Esophagus (tissue), 2 donors: ENCODE measurements at regions not wholly inside any gene's neighbourhood (a gene's known extent, or its start where the extent isn't known, plus 50 kb on each side); places are given as distances from the start of the nearest gene placed in this dataset.

ENCODE experiments used
- H3K27ac ChIP-seq, 2 donors: one replicate each; pipeline ENCODE4 v1.5.1; 2013; ENCODE audit warnings: low read depth in 2 of 2, mild to moderate bottlenecking in 2 of 2, inconsistent platforms in 1 of 2, low read length in 1 of 2, moderate library complexity in 1 of 2
- H3K27me3 ChIP-seq, 2 donors: one replicate each; pipeline ENCODE4 v1.6.1; 2013; ENCODE audit warnings: low read length in 2 of 2, control low read depth in 1 of 2, mild to moderate bottlenecking in 1 of 2; ENCODE audit not compliant: insufficient read depth in 2 of 2, control insufficient read depth in 1 of 2
- H3K36me3 ChIP-seq, 2 donors: one replicate each; pipeline ENCODE4 v1.6.1; 2013; ENCODE audit warnings: low read length in 1 of 2; ENCODE audit not compliant: control insufficient read depth in 2 of 2, insufficient read depth in 2 of 2
- H3K4me1 ChIP-seq, 2 donors: one replicate each; pipeline ENCODE4 v1.6.1; 2013; ENCODE audit warnings: low read length in 1 of 2; ENCODE audit not compliant: control insufficient read depth in 2 of 2, insufficient read depth in 2 of 2
- H3K4me3 ChIP-seq, 2 donors: one replicate each; pipeline ENCODE4 v1.5.1; 2013; ENCODE audit warnings: low read length in 2 of 2, mild to moderate bottlenecking in 2 of 2, low read depth in 1 of 2, moderate library complexity in 1 of 2
- H3K9me3 ChIP-seq, 2 donors: one replicate each; pipeline ENCODE4 v1.6.1; 2013; ENCODE audit warnings: mild to moderate bottlenecking in 2 of 2, low read depth in 1 of 2, low read length in 1 of 2, moderate library complexity in 1 of 2; ENCODE audit not compliant: control insufficient read depth in 2 of 2, insufficient read depth in 1 of 2
- WGBS, 2 donors: extraction: QIAGEN DNeasy Blood & Tissue Kit; methylation state at CpG; one replicate each; pipeline ENCODE4 v1.1.7; 2013; 5-methylcytosine and 5-hydroxymethylcytosine counted together
- donor health status: healthy with polysubstance abuse.
- donor health status: Bipolar disorder and iron deficiency.

DNA sequence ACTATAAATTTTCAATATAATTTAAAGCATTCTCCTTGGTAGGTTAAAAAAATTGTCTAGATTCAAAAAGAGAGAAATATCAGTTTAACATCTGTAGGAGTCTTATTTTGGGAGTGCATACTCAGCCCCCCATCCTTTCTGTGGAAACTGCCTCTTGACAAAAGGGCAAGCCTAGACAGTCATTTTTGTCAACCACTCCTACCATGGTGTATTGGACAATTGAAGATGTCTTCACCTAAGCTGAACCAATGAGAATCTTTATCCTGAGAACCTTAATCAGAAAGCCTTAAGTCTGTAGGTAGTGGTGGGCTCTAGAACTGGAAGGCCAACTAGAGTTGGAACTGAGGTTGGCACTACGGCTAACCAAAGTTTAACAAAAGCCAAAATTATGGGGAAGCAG, 65.7 kb upstream of the MED13 start:
- WGBS, 2 donors: 85% methylated on average over 1 of the region's 1 CpG
- Histone ChIP-seq H3K27ac (no peak overlapping the region), H3K27me3 (no peaks in the 10 kb centered on the region), H3K9me3 (no peaks in the 10 kb centered on the region), H3K36me3 (no peaks in the 10 kb centered on the region), H3K4me1 (no peaks in the 10 kb centered on the region), H3K4me3 (no peak overlapping the region)

GRCh38 chr17:62126292-62126691, 61.2 kb upstream of the MED13 start:
- no peak overlapping the region for H3K27ac ChIP-seq
- 46 to 50% methylated on average over 3 of the region's 3 CpGs for WGBS, 2 donors
- H3K27me3 ChIP-seq: peaks cover 0 to 2% of the 10 kb centered on the region in 2 donors
- no peaks in the 10 kb centered on the region for H3K4me1 ChIP-seq
- no peaks in the 10 kb centered on the region for H3K36me3 ChIP-seq
- H3K9me3 ChIP-seq: no peaks in the 10 kb centered on the region
- H3K4me3 ChIP-seq: no peak overlapping the region

DNA sequence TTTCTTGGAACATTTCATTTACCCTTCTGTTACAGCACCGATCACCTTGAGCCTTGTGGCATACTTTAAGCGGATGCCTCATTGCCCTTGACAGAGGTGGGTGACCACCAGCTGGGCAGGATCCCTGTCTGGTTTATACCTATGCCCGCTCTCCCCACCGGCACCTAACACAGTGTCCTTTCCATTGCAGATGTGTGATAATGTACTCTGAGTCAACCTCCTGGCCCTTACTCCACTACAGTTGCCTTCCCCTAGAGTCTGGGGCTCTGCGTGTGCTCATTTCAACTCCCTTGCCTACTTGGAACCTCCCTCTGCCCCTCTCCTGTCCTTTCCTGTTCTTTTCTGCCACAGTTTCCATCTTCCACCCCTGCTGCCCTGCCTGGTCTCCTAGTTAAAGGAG, 60.2 kb upstream of the MED13 start:
- H3K9me3 ChIP-seq: no peaks in the 10 kb centered on the region
- 88 to 92% methylated on average over 5 of the region's 5 CpGs for WGBS, 2 donors
- no peaks in the 10 kb centered on the region for H3K4me1 ChIP-seq
- H3K27ac ChIP-seq: no peak overlapping the region
- H3K36me3 ChIP-seq: no peaks in the 10 kb centered on the region
- H3K27me3 ChIP-seq: peaks cover 0 to 2% of the 10 kb centered on the region in 2 donors
- no peak overlapping the region for H3K4me3 ChIP-seq

- 74 to 76% methylated on average over 4 of the region's 4 CpGs for WGBS, 2 donors
Measured at GRCh38 chr17:62121025-62121730, 56.1 kb upstream of the MED13 start.

GRCh38 chr17:62119373-62119772, 54.3 kb upstream of the MED13 start:
- Histone ChIP-seq H3K4me1 (no peaks in the 10 kb centered on the region), H3K4me3 (no peak overlapping the region), H3K36me3 (no peaks in the 10 kb centered on the region), H3K27me3 (peaks cover 0 to 1% of the 10 kb centered on the region in 2 donors), H3K27ac (no peak overlapping the region), H3K9me3 (no peaks in the 10 kb centered on the region)
- WGBS, 2 donors: 78 to 79% methylated on average over 2 of the region's 2 CpGs

More at GRCh38 chr17:62121025-62121730, 56.1 kb upstream of the MED13 start:
- H3K4me3 ChIP-seq: no peak overlapping the region
- no peaks in the 10 kb centered on the region for H3K36me3 ChIP-seq
- H3K4me1 ChIP-seq: no peaks in the 10 kb centered on the region
- H3K27me3 ChIP-seq: peaks cover 0 to 2% of the 10 kb centered on the region in 2 donors
- no peak overlapping the region for H3K27ac ChIP-seq
- no peaks in the 10 kb centered on the region for H3K9me3 ChIP-seq
